ENCODE measurements at regions not wholly inside any gene's neighbourhood (a gene's known extent, or its start where the extent isn't known, plus 50 kb on each side); places are given as distances from the start of the nearest gene placed in this dataset.

GRCh38 chr2:206863196-206863595 is 76.1 kb upstream of the CPO start:
- TF ChIP-seq POLR2A (IDR thresholded peaks at IDR 0.05; ENCODE audit: low read depth, low read length), result no peak
- TF ChIP-seq POLR2AphosphoS5 (IDR thresholded peaks at IDR 0.05; ENCODE audit: low read depth, low read length), result no peak
- no peak for TF ChIP-seq TAF1 (IDR thresholded peaks at IDR 0.05; ENCODE audit: low read depth, low read length)
- no peak for TF ChIP-seq POU2F2 (IDR thresholded peaks at IDR 0.05; ENCODE audit: low read depth, low read length)
- TF ChIP-seq SPI1 (IDR thresholded peaks at IDR 0.05; ENCODE audit: low read depth, low read length), result no peak
- TF ChIP-seq PAX5 (IDR thresholded peaks at IDR 0.05; ENCODE audit: insufficient read depth, low read length, severe bottlenecking), result no peak

Data from GM12891 (cell line).